ENCODE measurements at regions not wholly inside any gene's neighbourhood (a gene's known extent, or its start where the extent isn't known, plus 50 kb on each side); places are given as distances from the start of the nearest gene placed in this dataset.

GRCh38 chr13:106691341-106691740, 123.4 kb upstream of the ARGLU1 start:
- H3K4me1 ChIP-seq (ENCODE audit: control insufficient read depth, insufficient read depth, low read length): no peaks in the 10 kb centered on the region
- H3K36me3 ChIP-seq (ENCODE audit: control insufficient read depth, insufficient read depth, low read length): no peaks in the 10 kb centered on the region
- Mint-ChIP-seq H3K9me3 (no peaks in the 10 kb centered on the region), H3K4me1 (peaks cover 3% of the 10 kb centered on the region), H3K27ac (no peak overlapping the region), H3K36me3 (ENCODE audit: low read depth) (no peaks in the 10 kb centered on the region), H3K4me3 (no peak overlapping the region), H3K27me3 (ENCODE audit: insufficient read depth) (peaks cover 2% of the 10 kb centered on the region)
- DNase-seq: no peak
- peaks cover 4% of the 10 kb centered on the region for H3K27me3 ChIP-seq (ENCODE audit: control insufficient read depth, insufficient read depth, low read length, poor library complexity, severe bottlenecking)
- H3K27ac ChIP-seq (ENCODE audit: low read depth, low read length): peak overlapping the region; percentile 63
- WGBS, 2 experiments (ENCODE audit: insufficient coverage in 1 of 2, insufficient read length in 1 of 2): 88 to 92% methylated on average over 2 to 5 of the region's 5 CpGs
- H3K4me3 ChIP-seq (ENCODE audit: low read length): no peak overlapping the region
- H3K9me3 ChIP-seq (ENCODE audit: control insufficient read depth, low read length): no peaks in the 10 kb centered on the region
- H3K9ac ChIP-seq (ENCODE audit: extremely low read depth, low read length, poor library complexity, severe bottlenecking): no peak overlapping the region
- TF ChIP-seq, protein P1, sequence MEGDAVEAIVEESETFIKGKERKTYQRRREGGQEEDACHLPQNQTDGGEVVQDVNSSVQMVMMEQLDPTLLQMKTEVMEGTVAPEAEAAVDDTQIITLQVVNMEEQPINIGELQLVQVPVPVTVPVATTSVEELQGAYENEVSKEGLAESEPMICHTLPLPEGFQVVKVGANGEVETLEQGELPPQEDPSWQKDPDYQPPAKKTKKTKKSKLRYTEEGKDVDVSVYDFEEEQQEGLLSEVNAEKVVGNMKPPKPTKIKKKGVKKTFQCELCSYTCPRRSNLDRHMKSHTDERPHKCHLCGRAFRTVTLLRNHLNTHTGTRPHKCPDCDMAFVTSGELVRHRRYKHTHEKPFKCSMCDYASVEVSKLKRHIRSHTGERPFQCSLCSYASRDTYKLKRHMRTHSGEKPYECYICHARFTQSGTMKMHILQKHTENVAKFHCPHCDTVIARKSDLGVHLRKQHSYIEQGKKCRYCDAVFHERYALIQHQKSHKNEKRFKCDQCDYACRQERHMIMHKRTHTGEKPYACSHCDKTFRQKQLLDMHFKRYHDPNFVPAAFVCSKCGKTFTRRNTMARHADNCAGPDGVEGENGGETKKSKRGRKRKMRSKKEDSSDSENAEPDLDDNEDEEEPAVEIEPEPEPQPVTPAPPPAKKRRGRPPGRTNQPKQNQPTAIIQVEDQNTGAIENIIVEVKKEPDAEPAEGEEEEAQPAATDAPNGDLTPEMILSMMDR (conservative IDR thresholded peaks at IDR 0.05): no peak

- Histone ChIP-seq H3K4me3 (ENCODE audit: low read length) (no peak overlapping the region), H3K9ac (ENCODE audit: extremely low read depth, low read length, poor library complexity, severe bottlenecking) (no peak overlapping the region), H3K9me3 (ENCODE audit: control insufficient read depth, low read length) (no peaks in the 10 kb centered on the region), H3K27ac (ENCODE audit: low read depth, low read length) (peak overlapping the region; percentile 63), H3K27me3 (ENCODE audit: control insufficient read depth, insufficient read depth, low read length, poor library complexity, severe bottlenecking) (peaks cover 4% of the 10 kb centered on the region), H3K36me3 (ENCODE audit: control insufficient read depth, insufficient read depth, low read length) (no peaks in the 10 kb centered on the region), H3K4me1 (ENCODE audit: control insufficient read depth, insufficient read depth, low read length) (no peaks in the 10 kb centered on the region)
- Mint-ChIP-seq H3K27ac (no peak overlapping the region), H3K36me3 (ENCODE audit: low read depth) (no peaks in the 10 kb centered on the region), H3K27me3 (ENCODE audit: insufficient read depth) (peaks cover 4% of the 10 kb centered on the region), H3K4me3 (no peak overlapping the region), H3K4me1 (peaks cover 6% of the 10 kb centered on the region), H3K9me3 (no peaks in the 10 kb centered on the region)
- 74 to 87% methylated on average over 5 to 6 of the region's 6 CpGs for WGBS, 2 experiments (ENCODE audit: insufficient coverage in 1 of 2, insufficient read length in 1 of 2)
- no peak for DNase-seq
- TF ChIP-seq, protein P1 (conservative IDR thresholded peaks at IDR 0.05): no peak
Measured at GRCh38 chr13:106690779-106691178, 122.8 kb upstream of the ARGLU1 start.

DNA sequence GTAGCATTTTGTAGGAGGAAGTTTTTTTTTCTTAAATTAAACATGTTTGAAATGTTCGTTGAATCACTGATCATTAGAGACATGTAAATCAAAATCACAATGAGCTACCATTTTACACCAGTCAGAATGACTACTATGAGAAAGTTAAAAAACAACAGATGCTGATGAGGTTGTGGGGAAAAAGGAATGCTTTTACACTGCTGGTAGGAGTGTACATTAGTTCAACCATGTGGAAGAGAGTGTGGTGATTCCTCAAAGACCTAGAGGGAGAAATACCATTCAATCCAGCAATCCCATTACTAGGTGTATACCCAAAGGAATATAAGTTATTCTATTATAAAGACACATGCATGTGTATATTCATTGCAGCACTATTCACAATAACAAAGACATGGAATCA, 122.0 kb upstream of the ARGLU1 start:
- H3K9me3 ChIP-seq (ENCODE audit: control insufficient read depth, low read length): no peaks in the 10 kb centered on the region
- H3K4me1 ChIP-seq (ENCODE audit: control insufficient read depth, insufficient read depth, low read length): no peaks in the 10 kb centered on the region
- H3K4me3 ChIP-seq (ENCODE audit: low read length): no peak overlapping the region
- DNase-seq: no peak
- no CpG with 5 or more reads among the region's 1 CpG for WGBS, 2 experiments (ENCODE audit: insufficient coverage in 1 of 2, insufficient read length in 1 of 2)
- Mint-ChIP-seq H3K27me3 (ENCODE audit: insufficient read depth) (peaks cover 4% of the 10 kb centered on the region), H3K4me3 (no peak overlapping the region), H3K36me3 (ENCODE audit: low read depth) (no peaks in the 10 kb centered on the region), H3K27ac (no peak overlapping the region), H3K9me3 (no peaks in the 10 kb centered on the region), H3K4me1 (peaks cover 6% of the 10 kb centered on the region)
- TF ChIP-seq, protein P1 (conservative IDR thresholded peaks at IDR 0.05): no peak
- H3K27ac ChIP-seq (ENCODE audit: low read depth, low read length): no peak overlapping the region
- no peak overlapping the region for H3K9ac ChIP-seq (ENCODE audit: extremely low read depth, low read length, poor library complexity, severe bottlenecking)
- no peaks in the 10 kb centered on the region for H3K36me3 ChIP-seq (ENCODE audit: control insufficient read depth, insufficient read depth, low read length)
- H3K27me3 ChIP-seq (ENCODE audit: control insufficient read depth, insufficient read depth, low read length, poor library complexity, severe bottlenecking): peaks cover 4% of the 10 kb centered on the region
